HG03108 (cell line): ENCODE measurements at regions not wholly inside any gene's neighbourhood (a gene's known extent, or its start where the extent isn't known, plus 50 kb on each side); places are given as distances from the start of the nearest gene placed in this dataset.
"Not testable (repeated sequence)": the region's sequence is repeated elsewhere in the genome, so short reads cannot be mapped to it uniquely, and the experiment has no call there.

Source experiments
- ATAC-seq: cut with Tn5 transposase; IDR thresholded peaks from one replicate; pipeline ENCODE4 v1.9.1; 2021; ENCODE audit warnings: moderate library complexity; ENCODE audit not compliant: unreplicated experiment

GRCh38 chr1:188128761-188129160 lies 1300.0 kb downstream of the PLA2G4A start:
- no peak for ATAC-seq

- no peak for ATAC-seq
These were observed 1301.4 kb downstream of the PLA2G4A start for GRCh38 chr1:188129856-188130838.

- no peak for ATAC-seq
These were observed 1308.5 kb downstream of the PLA2G4A start for GRCh38 chr1:188137221-188137620.

- ATAC-seq = no peak
These were observed 1312.2 kb downstream of the PLA2G4A start for GRCh38 chr1:188140958-188141357.

GRCh38 chr1:188154196-188154595 lies 1325.4 kb downstream of the PLA2G4A start:
- ATAC-seq = no peak

- no peak for ATAC-seq
These were observed 1326.0 kb downstream of the PLA2G4A start for GRCh38 chr1:188154761-188155160.

- ATAC-seq = no peak
These were observed 1326.5 kb downstream of the PLA2G4A start for GRCh38 chr1:188155261-188155660.

- no peak for ATAC-seq
These were observed 1335.7 kb downstream of the PLA2G4A start for GRCh38 chr1:188164459-188164858.

- ATAC-seq = no peak
These were observed 1337.9 kb downstream of the PLA2G4A start for GRCh38 chr1:188166654-188167053.

- no peak for ATAC-seq
These were observed 1341.2 kb downstream of the PLA2G4A start for GRCh38 chr1:188169971-188170370.

GRCh38 chr1:188170411-188170810 lies 1341.7 kb downstream of the PLA2G4A start:
- ATAC-seq = no peak

- no peak for ATAC-seq
These were observed 1342.2 kb downstream of the PLA2G4A start for GRCh38 chr1:188170935-188171334.

GRCh38 chr1:188182063-188182462 lies 1353.3 kb downstream of the PLA2G4A start:
- ATAC-seq = not testable (repeated sequence)

- no peak for ATAC-seq
These were observed 1359.6 kb downstream of the PLA2G4A start for GRCh38 chr1:188188317-188188716.

GRCh38 chr1:188194916-188195315 lies 1366.2 kb downstream of the PLA2G4A start:
- no peak for ATAC-seq

- ATAC-seq = no peak
These were observed 1389.5 kb downstream of the PLA2G4A start for GRCh38 chr1:188218289-188218688.

GRCh38 chr1:188220051-188220450 lies 1391.3 kb downstream of the PLA2G4A start:
- ATAC-seq = no peak

- no peak for ATAC-seq
These were observed 1395.5 kb downstream of the PLA2G4A start for GRCh38 chr1:188224263-188224662.

- no peak for ATAC-seq
These were observed 1397.2 kb downstream of the PLA2G4A start for GRCh38 chr1:188225975-188226374.

- no peak for ATAC-seq
These were observed 1399.9 kb downstream of the PLA2G4A start for GRCh38 chr1:188228623-188229022.

- ATAC-seq = no peak
These were observed 1409.0 kb downstream of the PLA2G4A start for GRCh38 chr1:188237573-188238348.
